GM18858 (cell line): ENCODE measurements at regions not wholly inside any gene's neighbourhood (a gene's known extent, or its start where the extent isn't known, plus 50 kb on each side); places are given as distances from the start of the nearest gene placed in this dataset.
"Not testable (repeated sequence)": the region's sequence is repeated elsewhere in the genome, so short reads cannot be mapped to it uniquely, and the experiment has no call there.

Experiments used
- ATAC-seq: cut with Tn5 transposase; IDR thresholded peaks from one replicate; pipeline ENCODE4 v1.9.1; 2021; ENCODE audit not compliant: unreplicated experiment

GRCh38 chr18:70700496-70700895 lies 411.7 kb downstream of the SOCS6 start:
- no peak for ATAC-seq

GRCh38 chr18:70698574-70698973 lies 409.7 kb downstream of the SOCS6 start:
- no peak for ATAC-seq

DNA sequence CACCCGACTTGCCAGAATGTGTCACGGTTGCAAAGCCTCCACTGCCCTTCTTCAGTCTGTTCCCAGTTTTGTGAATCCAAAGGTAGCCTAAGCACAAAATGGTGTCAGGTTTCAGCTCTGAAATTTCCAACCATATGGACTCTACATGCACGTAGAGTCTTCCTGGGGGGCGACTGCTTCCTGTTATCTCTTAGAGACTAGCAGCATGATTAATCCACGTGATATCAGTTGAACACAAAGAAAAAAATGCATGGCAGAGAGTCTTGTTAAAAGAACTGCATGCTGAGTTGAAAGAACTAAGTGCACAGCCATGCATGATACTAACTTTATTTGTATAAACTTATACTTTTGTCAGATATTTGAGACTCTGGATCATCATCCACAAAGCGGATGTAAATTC lies 404.4 kb downstream of the SOCS6 start:
- ATAC-seq: no peak

- not testable (repeated sequence) for ATAC-seq
These were observed 400.9 kb downstream of the SOCS6 start for GRCh38 chr18:70689765-70690164.

DNA sequence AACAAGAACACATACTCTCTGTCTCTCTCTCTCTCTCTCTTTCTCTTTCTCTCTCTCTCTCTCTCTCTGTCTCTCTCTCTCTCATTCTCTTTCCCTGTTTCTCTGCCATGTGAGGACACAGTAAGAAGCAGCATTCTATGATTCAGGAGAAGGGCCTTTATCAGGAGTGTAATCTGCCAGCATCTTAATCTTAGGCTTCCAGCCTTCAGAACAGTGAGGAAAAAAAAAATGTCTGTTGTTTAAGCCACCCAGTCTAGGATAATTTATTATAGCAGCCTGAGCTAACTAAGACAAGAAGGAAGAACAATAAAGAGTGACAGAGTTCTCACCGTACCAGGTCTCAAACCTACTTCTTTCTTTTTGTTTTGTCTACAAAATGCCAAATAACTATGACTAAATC lies 399.4 kb downstream of the SOCS6 start:
- no peak for ATAC-seq

DNA sequence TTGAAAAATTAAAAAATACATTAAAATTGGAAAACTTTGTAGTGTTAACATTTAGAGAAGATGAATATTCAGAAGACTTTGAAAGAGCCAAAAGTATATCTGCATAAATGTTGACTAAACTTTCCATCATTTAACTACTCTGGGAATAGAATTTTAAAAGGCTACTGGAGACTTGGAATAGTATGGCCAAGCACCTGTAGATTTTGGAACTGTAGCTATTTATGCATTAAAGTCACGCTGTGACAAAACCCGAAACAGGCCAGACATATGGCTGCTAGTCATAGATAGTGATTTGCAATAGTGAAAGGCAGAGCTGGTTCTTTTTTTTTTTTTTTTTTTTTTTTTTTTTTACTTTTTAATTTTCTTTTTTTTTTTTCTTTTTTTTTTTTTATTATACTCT lies 396.0 kb downstream of the SOCS6 start:
- ATAC-seq: no peak

GRCh38 chr18:70683263-70683662 lies 394.4 kb downstream of the SOCS6 start:
- ATAC-seq: no peak

DNA sequence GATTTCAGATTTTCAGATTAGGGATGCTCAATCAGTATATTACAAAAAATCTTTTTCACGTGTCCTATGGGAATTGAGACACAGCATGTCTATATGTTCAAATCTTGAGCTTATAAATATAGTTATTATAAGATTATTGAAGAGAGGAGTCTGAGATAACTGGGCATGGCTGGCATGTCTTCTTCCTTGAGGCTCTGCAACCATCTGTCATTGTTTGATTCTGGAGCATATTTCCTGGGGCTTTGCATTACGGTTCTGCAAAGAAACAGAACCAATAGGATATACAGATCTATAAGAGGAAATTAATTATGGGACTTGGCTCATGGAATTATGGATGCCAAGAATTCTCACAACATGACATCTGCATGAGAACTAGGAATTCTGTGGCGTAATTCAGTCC lies 386.1 kb downstream of the SOCS6 start:
- no peak for ATAC-seq

GRCh38 chr18:70673831-70674230 lies 385.0 kb downstream of the SOCS6 start:
- ATAC-seq: no peak

DNA sequence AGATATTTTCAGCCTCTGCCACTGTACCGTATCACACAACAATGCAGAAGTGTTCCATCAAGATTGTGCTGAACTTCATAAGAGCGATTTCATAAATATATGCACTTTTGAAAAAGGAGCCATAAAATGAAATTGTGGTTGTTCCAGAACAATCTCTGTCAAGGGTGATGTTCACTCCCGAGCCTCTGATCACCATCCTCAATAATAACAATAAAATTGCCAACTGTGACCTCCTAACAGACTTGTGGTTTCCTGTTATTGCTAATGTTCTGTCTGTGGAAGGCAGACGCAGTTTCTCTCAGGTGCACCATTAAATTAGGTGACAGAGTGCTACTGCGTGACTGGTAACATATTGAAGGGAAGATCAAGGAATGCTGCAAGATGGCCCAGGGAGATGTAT lies 383.7 kb downstream of the SOCS6 start:
- ATAC-seq: no peak

DNA sequence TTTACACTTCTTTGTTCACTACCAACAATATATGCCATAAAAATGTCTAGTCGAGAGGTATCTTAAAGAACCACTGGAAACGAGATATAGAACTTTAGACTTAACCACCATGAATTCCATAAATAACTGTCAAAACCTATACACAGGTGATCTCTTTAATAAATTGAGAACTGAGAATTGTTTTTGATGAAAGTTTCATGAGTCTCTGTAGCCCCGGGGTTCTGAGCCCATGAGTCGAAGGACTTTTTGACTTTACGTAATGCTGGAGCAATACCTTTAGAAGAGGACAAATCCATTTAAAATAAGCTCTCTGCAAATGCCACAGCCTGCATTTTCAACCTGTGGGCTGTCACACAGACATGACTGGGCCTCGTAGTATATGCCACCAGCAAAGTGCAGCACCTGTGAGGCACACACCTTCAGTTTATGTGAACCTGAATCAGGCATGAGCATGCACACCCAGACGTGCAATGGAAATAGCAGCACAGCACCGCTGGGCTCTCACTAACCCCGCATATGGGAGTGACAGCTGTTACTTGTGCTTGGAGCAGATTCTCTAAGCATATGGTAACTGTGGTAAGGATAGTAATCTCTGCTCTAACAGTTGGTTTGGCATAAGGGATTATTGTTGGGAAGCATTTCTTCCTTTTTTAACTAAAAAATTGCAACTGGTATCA lies 383.2 kb downstream of the SOCS6 start:
- no peak for ATAC-seq

DNA sequence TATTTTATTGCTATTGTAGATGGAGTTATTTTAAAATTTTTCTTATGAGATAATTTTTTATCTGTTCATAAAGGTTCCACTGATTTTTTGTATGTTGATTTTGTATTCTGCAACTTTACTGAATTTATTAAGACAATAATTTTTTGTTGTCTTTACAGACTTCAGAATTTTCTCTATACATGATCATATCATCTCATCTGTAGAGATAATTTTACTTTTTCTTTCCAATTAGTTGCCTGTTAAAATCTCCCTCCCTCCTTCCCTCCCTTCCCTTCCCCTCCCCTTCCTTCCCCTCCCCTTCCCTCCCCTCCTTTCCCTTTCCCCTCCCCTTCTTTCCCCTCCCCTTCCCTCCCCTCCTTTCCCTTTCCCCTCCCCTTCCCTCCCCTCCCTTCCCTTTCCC lies 378.1 kb downstream of the SOCS6 start:
- ATAC-seq: no peak

GRCh38 chr18:70663141-70663540 lies 374.3 kb downstream of the SOCS6 start:
- ATAC-seq: no peak

DNA sequence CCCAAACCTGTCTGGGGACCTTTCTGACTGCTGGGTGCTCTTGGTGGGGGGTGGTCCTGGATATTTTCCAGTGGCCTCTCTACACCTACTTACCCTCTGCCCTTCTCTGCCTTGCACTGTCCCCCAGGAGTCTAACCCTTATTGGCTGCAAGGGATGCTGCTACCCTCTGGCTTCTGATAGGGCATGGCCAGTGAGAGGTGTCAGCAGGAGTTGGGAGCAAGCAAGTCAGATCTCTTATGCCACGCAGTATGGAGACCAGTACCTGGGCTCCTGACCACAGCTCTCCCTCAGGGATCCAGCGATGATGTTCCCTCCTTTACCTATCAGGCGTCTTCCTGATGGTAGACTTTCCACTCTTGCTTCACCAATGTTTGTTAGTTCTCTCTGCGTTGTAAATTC lies 373.7 kb downstream of the SOCS6 start:
- ATAC-seq: no peak

DNA sequence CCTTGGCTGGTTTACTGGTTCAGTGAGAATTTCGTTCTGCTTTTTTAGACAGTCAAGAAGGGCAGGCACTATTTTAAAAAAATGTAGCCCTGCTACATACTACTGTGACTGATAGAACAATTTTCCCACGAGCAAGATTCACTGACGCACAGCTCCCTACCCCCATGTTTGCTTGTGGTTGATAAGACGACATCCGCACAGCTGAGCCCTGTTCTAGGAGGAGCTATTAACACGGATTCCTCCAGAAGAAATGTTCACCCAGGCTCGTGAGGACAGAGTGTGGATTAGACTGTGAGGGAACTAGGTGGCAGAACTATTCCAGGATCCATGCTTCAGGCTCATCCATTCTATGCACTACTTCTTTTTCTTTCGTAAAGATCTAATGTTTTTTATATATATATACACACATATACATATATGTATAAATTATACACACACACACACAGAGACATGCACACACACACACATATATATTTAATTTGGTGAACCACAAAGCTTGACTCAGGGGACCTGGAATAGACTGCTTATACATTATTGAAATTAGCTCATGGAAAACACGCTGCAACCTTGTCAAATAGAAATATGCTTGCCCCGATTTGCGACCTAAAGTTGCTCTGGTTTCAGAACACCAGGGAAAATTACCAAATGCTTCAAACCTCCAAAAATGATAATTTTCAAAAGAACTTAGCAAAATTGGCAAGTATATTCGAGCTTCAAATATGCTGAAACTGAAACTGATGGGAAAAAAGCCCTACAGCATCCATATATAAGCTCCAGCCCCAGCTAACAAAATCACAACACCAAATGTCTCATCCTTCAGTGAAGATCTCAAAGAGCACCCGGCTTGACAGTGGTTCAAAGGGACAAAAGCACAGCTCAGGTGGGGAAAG lies 370.4 kb downstream of the SOCS6 start:
- no peak for ATAC-seq

DNA sequence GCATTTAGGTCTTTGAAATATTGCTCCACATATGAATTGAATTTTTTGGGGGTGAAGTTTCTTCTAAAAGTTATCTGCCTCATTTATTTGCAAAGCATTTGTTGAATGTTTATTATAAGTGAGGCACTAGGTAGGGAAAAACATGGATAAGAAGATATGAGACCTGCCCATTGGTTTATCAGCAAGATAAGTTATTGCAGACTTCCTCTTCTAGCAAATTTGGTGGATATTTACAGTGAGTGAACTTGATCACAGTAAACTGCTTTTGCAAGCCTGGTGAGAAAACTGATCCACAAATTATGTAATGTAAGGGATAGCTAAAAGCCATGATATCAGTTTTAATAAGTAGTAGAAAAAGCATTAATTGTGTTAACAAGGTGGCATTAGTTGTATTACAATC lies 364.8 kb downstream of the SOCS6 start:
- no peak for ATAC-seq

DNA sequence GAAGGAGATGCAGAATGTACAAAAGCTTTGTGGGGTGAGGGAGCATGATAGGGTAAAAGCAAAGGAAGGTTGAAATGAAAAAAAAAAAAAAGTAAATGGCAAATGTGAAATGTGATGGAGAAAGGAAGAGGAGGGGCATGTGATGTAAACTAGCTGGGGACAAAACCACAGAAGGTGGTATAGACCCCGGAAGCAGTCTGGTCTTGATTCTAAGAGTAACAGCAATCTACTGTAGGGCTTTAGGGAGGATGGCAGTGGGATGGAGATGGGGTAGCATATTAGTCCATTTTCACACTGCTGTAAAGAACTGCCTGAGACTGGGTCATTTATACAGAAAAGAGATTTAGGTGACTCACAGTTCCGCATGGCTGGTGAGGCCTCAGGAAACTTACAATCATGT lies 362.0 kb downstream of the SOCS6 start:
- no peak for ATAC-seq

DNA sequence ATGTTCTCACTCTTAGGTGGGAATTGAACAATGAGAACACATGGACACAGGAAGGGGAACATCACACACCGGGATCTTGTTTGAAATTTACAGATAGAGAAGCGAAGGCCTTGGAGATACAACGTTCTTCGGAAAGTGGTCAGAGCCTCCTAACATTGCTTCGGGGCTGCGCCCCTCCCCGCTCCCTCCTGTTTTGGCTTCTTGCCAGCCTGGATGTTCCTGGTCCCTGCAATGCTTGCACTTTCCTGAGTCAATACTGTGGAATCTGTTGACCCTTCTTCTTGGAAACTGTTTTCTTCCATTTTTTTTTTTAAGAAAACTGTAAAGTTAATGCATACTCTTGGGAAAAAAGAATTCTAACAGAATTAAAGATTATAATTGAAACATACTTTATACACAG lies 360.8 kb downstream of the SOCS6 start:
- ATAC-seq: no peak

- no peak for ATAC-seq
These were observed 357.1 kb downstream of the SOCS6 start for GRCh38 chr18:70645971-70646370.

DNA sequence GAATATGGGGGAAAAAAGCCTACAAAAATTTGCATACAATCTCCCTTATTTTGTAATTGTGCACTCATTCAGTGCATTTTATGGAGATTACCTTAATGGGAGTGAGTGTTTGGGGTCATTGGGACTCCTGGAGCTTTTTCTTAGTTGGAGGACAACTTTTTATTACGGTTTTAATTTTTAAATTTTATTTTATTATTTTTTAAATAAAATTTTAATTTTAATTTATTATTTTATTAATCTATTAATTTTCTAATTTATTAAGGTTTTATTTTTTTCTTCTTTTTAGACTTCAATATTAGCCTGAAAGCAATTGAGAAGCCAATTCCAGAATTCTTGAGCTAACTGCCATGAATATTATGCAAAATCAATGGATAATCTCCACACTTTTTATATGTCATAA lies 355.0 kb downstream of the SOCS6 start:
- no peak for ATAC-seq

DNA sequence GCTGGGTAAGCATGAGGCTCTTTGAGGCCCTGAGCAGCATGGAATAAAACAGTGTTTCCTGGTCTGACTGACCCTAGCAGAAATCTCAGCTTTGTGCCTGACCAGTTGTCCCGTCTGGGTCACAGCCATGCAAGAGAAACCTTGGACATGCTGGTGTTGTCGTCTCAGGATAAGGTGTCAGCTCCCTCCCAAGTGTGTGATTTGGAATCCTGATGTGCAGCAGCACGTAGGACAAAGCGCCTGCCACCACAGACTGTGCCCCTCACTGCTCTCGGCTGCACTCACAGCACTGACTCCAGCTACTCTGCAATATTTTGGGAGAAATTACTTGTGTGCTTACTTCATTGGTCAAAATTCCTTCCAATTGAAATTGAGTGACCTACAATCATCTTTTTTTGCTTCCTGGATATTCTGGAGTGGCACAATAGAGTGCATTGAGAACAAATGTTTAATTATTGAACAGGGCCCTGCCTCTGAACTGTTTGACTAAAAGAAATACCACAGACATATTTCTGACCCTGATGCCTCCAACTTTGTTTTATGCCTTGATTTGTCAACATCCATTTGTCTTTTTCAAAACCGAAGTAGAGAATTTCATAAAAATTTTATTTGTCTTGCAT lies 352.4 kb downstream of the SOCS6 start:
- ATAC-seq: no peak

GRCh38 chr18:70640336-70640887 lies 351.6 kb downstream of the SOCS6 start:
- no peak for ATAC-seq
